ENCODE measurements at regions not wholly inside any gene's neighbourhood (a gene's known extent, or its start where the extent isn't known, plus 50 kb on each side); places are given as distances from the start of the nearest gene placed in this dataset.

DNA sequence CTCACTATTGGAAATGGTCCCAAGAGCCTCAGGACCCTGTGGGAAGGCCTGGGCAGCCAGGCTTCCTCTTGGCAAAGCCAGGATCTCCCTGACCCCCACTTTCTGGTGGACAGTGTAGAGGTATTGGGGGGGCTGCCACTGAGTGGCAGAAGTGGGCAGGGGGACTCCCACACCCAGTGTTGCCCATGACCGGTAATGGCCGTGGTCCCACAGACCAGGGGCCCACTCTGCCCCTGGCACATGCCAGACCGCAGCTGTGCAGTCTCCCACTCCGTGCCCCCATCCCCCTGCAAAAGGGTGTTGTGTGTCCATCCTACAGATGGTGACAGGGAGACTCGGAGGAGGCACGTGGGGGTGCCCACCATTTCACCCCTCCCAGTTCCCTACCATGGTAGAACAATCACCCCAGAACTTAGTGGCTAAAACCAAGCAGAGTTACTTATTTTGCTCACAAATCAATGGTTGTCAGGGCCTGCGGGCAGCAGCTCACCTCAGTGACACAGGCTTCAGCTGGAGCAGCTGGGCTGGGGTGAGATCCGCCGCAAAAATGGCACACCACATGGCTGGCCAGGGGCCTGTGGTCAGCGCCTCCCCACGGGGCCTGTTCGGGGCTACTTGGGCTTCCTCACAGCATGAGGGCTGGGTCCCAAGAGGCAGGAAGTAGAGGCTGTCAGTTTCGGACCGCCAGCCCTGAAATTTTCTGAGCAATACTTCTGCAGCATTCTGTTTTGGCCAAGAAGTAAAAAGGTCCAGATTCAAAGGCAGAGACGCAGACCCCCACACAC is 59.0 kb upstream of the ZNF469 start:
- no peak for TF ChIP-seq FOXM1 (IDR thresholded peaks at IDR 0.05; ENCODE audit: borderline replicate concordance, low read depth)
- TF ChIP-seq EGR1 (IDR thresholded peaks at IDR 0.05): no peak
- TF ChIP-seq, protein P1, sequence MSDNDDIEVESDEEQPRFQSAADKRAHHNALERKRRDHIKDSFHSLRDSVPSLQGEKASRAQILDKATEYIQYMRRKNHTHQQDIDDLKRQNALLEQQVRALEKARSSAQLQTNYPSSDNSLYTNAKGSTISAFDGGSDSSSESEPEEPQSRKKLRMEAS (IDR thresholded peaks at IDR 0.05): no peak
- TF ChIP-seq CEBPB (IDR thresholded peaks at IDR 0.05): no peak
- no peak for TF ChIP-seq NFIC (IDR thresholded peaks at IDR 0.05)
- no peak for TF ChIP-seq RAD21 (IDR thresholded peaks at IDR 0.05; ENCODE audit: low read depth)
- TF ChIP-seq, protein P2, sequence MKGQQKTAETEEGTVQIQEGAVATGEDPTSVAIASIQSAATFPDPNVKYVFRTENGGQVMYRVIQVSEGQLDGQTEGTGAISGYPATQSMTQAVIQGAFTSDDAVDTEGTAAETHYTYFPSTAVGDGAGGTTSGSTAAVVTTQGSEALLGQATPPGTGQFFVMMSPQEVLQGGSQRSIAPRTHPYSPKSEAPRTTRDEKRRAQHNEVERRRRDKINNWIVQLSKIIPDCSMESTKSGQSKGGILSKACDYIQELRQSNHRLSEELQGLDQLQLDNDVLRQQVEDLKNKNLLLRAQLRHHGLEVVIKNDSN (IDR thresholded peaks at IDR 0.05): no peak

DNA sequence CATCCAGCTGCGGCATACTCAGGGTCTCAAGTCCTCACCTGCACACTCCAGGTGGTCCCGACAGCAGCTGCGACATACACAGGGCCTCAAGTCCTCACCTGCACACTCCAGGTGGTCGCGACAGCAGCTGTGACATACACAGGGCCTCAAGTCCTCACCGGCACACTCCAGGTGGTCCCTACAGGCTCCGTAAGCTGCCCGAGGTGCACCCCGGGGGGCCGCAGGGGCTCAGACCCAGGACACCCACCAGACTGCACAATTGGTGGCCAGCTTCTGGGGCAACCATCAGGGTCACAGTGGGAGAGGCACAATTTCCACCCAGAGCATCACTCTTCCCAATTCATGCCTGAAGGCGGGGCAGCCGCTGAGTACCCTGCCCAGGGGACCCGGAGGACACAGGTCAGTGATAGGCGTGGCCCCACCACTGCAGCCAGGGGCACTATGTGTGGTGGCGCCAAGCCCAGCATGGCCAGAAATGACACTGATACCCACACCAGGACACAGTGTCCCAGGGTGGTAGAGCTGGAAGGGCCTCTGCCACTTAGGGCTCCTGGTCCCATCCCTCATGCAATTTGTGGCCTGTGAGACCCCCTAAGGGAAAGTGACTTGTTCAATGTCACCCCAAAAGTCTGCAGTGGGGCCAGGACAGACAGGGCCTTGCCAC is 57.5 kb upstream of the ZNF469 start:
- no peak for TF ChIP-seq TEAD4 (IDR thresholded peaks at IDR 0.05)
- TF ChIP-seq, protein P3, sequence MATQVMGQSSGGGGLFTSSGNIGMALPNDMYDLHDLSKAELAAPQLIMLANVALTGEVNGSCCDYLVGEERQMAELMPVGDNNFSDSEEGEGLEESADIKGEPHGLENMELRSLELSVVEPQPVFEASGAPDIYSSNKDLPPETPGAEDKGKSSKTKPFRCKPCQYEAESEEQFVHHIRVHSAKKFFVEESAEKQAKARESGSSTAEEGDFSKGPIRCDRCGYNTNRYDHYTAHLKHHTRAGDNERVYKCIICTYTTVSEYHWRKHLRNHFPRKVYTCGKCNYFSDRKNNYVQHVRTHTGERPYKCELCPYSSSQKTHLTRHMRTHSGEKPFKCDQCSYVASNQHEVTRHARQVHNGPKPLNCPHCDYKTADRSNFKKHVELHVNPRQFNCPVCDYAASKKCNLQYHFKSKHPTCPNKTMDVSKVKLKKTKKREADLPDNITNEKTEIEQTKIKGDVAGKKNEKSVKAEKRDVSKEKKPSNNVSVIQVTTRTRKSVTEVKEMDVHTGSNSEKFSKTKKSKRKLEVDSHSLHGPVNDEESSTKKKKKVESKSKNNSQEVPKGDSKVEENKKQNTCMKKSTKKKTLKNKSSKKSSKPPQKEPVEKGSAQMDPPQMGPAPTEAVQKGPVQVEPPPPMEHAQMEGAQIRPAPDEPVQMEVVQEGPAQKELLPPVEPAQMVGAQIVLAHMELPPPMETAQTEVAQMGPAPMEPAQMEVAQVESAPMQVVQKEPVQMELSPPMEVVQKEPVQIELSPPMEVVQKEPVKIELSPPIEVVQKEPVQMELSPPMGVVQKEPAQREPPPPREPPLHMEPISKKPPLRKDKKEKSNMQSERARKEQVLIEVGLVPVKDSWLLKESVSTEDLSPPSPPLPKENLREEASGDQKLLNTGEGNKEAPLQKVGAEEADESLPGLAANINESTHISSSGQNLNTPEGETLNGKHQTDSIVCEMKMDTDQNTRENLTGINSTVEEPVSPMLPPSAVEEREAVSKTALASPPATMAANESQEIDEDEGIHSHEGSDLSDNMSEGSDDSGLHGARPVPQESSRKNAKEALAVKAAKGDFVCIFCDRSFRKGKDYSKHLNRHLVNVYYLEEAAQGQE (IDR thresholded peaks at IDR 0.05; ENCODE audit: low read depth): no peak
- TF ChIP-seq, protein P2 (IDR thresholded peaks at IDR 0.05): no peak
- TF ChIP-seq YY1 (IDR thresholded peaks at IDR 0.05; ENCODE audit: low read depth): no peak
- no peak for TF ChIP-seq TAF1 (IDR thresholded peaks at IDR 0.05; ENCODE audit: low read depth)
- no peak for TF ChIP-seq TCF12 (IDR thresholded peaks at IDR 0.05; ENCODE audit: low read depth)
- TF ChIP-seq ZBTB7A (IDR thresholded peaks at IDR 0.05; ENCODE audit: low read depth): no peak
- TF ChIP-seq CEBPB (IDR thresholded peaks at IDR 0.05): no peak
- no peak for TF ChIP-seq EGR1 (IDR thresholded peaks at IDR 0.05)
- TF ChIP-seq CREB1 (IDR thresholded peaks at IDR 0.05; ENCODE audit: low read depth): no peak
- TF ChIP-seq, protein P1 (IDR thresholded peaks at IDR 0.05): no peak
- TF ChIP-seq RAD21 (IDR thresholded peaks at IDR 0.05; ENCODE audit: low read depth): no peak
- TF ChIP-seq NFIC (IDR thresholded peaks at IDR 0.05): no peak

DNA sequence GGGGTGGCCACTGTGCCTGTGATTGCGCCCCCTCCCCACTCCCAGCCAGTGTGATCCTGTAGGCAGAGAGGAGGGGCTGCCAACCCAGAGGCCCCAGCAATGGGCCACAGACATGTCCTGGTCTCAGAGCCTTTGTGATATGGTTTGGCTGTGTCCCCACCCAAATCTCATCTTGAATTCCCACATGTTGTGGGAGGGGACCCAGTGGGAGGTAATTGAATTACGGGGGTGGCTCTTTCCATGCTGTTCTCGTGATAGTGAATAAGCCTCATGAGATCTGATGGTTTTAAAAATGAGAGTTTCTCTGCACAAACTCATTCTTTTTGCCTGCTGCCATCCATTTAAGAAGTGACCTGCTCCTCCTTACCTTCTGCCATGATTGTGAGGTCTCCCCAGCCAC is 56.8 kb upstream of the ZNF469 start:
- no peak for TF ChIP-seq FOXM1 (IDR thresholded peaks at IDR 0.05; ENCODE audit: borderline replicate concordance, low read depth)
- TF ChIP-seq TEAD4 (IDR thresholded peaks at IDR 0.05): no peak
- TF ChIP-seq ZBTB7A (IDR thresholded peaks at IDR 0.05; ENCODE audit: low read depth): no peak
- TF ChIP-seq NFIC (IDR thresholded peaks at IDR 0.05): no peak
- TF ChIP-seq YY1 (IDR thresholded peaks at IDR 0.05; ENCODE audit: low read depth): no peak
- TF ChIP-seq, protein P1 (IDR thresholded peaks at IDR 0.05): no peak
- TF ChIP-seq TCF12 (IDR thresholded peaks at IDR 0.05; ENCODE audit: low read depth): no peak
- no peak for TF ChIP-seq CEBPB (IDR thresholded peaks at IDR 0.05)
- TF ChIP-seq, protein P2 (IDR thresholded peaks at IDR 0.05): no peak
- no peak for TF ChIP-seq CREB1 (IDR thresholded peaks at IDR 0.05; ENCODE audit: low read depth)
- no peak for TF ChIP-seq EGR1 (IDR thresholded peaks at IDR 0.05)
- no peak for TF ChIP-seq EP300 (IDR thresholded peaks at IDR 0.05; ENCODE audit: borderline replicate concordance)
- TF ChIP-seq, protein P3 (IDR thresholded peaks at IDR 0.05; ENCODE audit: low read depth): no peak
- no peak for TF ChIP-seq TAF1 (IDR thresholded peaks at IDR 0.05; ENCODE audit: low read depth)
- TF ChIP-seq RAD21 (IDR thresholded peaks at IDR 0.05; ENCODE audit: low read depth): no peak

DNA sequence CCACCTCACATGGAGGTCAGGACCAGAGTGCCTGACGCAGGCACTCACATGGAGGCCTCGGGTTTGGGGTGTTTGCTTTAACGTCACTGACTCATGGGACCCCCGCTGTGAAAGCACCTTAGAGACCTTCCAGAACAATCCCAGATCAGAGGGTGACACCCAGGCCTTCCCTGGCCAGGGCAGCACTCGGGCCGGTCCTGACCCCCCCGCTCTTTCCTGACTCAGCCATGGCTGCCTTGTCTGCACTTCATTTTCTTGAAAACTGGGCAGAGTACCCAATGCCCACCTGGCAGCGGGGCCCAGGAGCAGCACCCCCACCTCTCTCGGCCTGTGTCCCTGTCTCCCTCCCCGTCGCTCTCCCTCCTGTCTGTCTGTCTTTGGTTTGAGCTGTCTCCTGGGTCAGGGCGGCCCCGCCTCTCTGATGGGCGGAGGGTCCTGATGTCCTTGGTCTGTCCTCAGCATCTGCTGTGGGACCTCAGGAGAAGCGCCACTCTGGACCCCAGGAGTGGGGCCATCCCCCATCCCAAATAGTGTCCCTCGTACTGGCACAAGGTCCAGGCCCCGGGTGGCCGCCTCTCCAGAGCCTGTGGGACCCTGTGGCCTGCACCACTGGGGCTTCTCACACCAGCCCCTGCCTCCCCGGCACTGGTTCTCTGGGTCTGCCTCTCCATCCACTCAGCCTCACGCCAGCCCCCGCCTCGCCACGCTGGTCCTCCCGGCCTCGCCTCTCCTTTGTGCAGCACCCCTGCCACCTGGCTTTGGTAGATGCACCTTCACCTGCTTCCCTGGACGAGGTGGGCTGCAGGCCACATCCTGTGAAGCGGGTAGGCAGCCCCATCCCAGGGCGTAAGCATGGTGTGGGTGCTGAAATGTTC is 55.9 kb upstream of the ZNF469 start:
- TF ChIP-seq, protein P2 (IDR thresholded peaks at IDR 0.05): no peak
- TF ChIP-seq TCF12 (IDR thresholded peaks at IDR 0.05; ENCODE audit: low read depth) (no peak), ZBTB7A (IDR thresholded peaks at IDR 0.05; ENCODE audit: low read depth) (no peak), EP300 (IDR thresholded peaks at IDR 0.05; ENCODE audit: borderline replicate concordance) (no peak)

All from Ishikawa (cell line).